CD14-positive monocyte (primary cell): ENCODE measurements at regions not wholly inside any gene's neighbourhood (a gene's known extent, or its start where the extent isn't known, plus 50 kb on each side); places are given as distances from the start of the nearest gene placed in this dataset.

Experiments
- DNase-seq, 3 donors: peaks; one replicate each; pipeline ENCODE4 v3.0.0-alpha.2; 2011 to 2022
- H2AFZ ChIP-seq: 2 replicates; pipeline ENCODE4 v1.6.0; 2012; ENCODE audit warnings: mild to moderate bottlenecking, low read depth, low read length, inconsistent platforms; ENCODE audit not compliant: insufficient read depth, poor library complexity, severe bottlenecking
- H3K27ac ChIP-seq, 2 donors: 1 replicate in 1 of 2; 2 replicates in 1 of 2; pipeline ENCODE4 v1.5.1; 2012 to 2013; ENCODE audit warnings: low read length in 2 of 2, control low read depth in 1 of 2, inconsistent platforms in 1 of 2, low read depth in 1 of 2, mild to moderate bottlenecking in 1 of 2
- H3K27me3 ChIP-seq, 2 donors: one replicate each; pipeline versions ENCODE4 v1.6.0 to v1.6.1; 2011 to 2013; ENCODE audit warnings: low read length in 2 of 2; ENCODE audit not compliant: control insufficient read depth in 2 of 2, insufficient read depth in 2 of 2
- H3K36me3 ChIP-seq, 2 donors: replicated peaks in 1 of 2; 1 replicate in 1 of 2; 2 replicates in 1 of 2; pipeline versions ENCODE4 v1.5.1 to v1.6.1; 2012 to 2013; ENCODE audit warnings: low read length in 2 of 2, control low read depth in 1 of 2, inconsistent platforms in 1 of 2, mild to moderate bottlenecking in 1 of 2; ENCODE audit not compliant: insufficient read depth in 2 of 2, control insufficient read depth in 1 of 2
- H3K4me1 ChIP-seq, 2 donors: 1 replicate in 1 of 2; 2 replicates in 1 of 2; pipeline versions ENCODE4 v1.5.1 to v1.6.1; 2012 to 2013; ENCODE audit warnings: low read length in 2 of 2, control low read depth in 1 of 2, inconsistent platforms in 1 of 2, mild to moderate bottlenecking in 1 of 2, moderate library complexity in 1 of 2; ENCODE audit not compliant: insufficient read depth in 2 of 2, control insufficient read depth in 1 of 2
- H3K4me2 ChIP-seq: replicated peaks from 2 replicates; pipeline ENCODE3; 2012; ENCODE audit warnings: low read length, moderate library complexity, mild to moderate bottlenecking; ENCODE audit not compliant: poor library complexity, severe bottlenecking; ENCODE audit errors: extremely low read depth
- H3K4me3 ChIP-seq, 3 experiments: fragments of 200-600 bp in 1 of 3; sonication (generic) in 1 of 3; replicated peaks in 1 of 3; 1 replicate in 2 of 3; 2 replicates in 1 of 3; pipeline ENCODE4 v1.5.1; 2011 to 2013; ENCODE audit warnings: low read length in 3 of 3, mild to moderate bottlenecking in 3 of 3, control low read depth in 2 of 3, low read depth in 2 of 3, inconsistent platforms in 1 of 3, moderate library complexity in 1 of 3
- H3K79me2 ChIP-seq: 2 replicates; pipeline ENCODE4 v1.6.0; 2012; ENCODE audit warnings: mild to moderate bottlenecking, control low read depth, inconsistent platforms, low read length, moderate library complexity; ENCODE audit not compliant: insufficient read depth
- H3K9ac ChIP-seq: 2 replicates; pipeline ENCODE4 v1.6.0; 2017; ENCODE audit warnings: low read length, mild to moderate bottlenecking; ENCODE audit not compliant: insufficient read depth, poor library complexity, severe bottlenecking
- H3K9me3 ChIP-seq, 2 donors: replicated peaks in 1 of 2; 1 replicate in 1 of 2; 2 replicates in 1 of 2; pipeline versions ENCODE4 v1.5.1 to v1.6.1; 2012 to 2013; ENCODE audit warnings: low read length in 2 of 2, control low read depth in 1 of 2; ENCODE audit not compliant: control insufficient read depth in 1 of 2, insufficient read depth in 1 of 2
- H4K20me1 ChIP-seq: 2 replicates; pipeline ENCODE4 v1.6.0; 2012; ENCODE audit warnings: mild to moderate bottlenecking, low read length, control low read depth, moderate library complexity; ENCODE audit not compliant: insufficient read depth
- H3K27ac Mint-ChIP-seq, 7 donors: one replicate each; pipeline ENCODE4 v1.8.0; 2020; ENCODE audit warnings: mild to moderate bottlenecking in 7 of 7, mixed read lengths in 7 of 7, moderate library complexity in 6 of 7, inconsistent platforms in 2 of 7
- H3K27me3 Mint-ChIP-seq, 3 donors: one replicate each; pipeline ENCODE4 v1.8.0; 2021 to 2022; ENCODE audit warnings: low read depth in 3 of 3, mild to moderate bottlenecking in 3 of 3, mixed read lengths in 3 of 3, moderate library complexity in 3 of 3, inconsistent platforms in 1 of 3
- H3K36me3 Mint-ChIP-seq, 2 donors: one replicate each; pipeline ENCODE4 v1.8.0; 2020; ENCODE audit warnings: mixed read lengths in 2 of 2, inconsistent platforms in 1 of 2, mild to moderate bottlenecking in 1 of 2
- H3K4me1 Mint-ChIP-seq: one replicate; pipeline ENCODE4 v1.8.0; 2020; ENCODE audit warnings: mild to moderate bottlenecking, mixed read lengths
- H3K4me3 Mint-ChIP-seq, 2 donors: one replicate each; pipeline ENCODE4 v1.8.0; 2020; ENCODE audit warnings: mild to moderate bottlenecking in 2 of 2, mixed read lengths in 2 of 2, moderate library complexity in 1 of 2
- H3K9me3 Mint-ChIP-seq, 7 donors: one replicate each; pipeline ENCODE4 v1.8.0; 2020 to 2022; ENCODE audit warnings: mixed read lengths in 7 of 7, mild to moderate bottlenecking in 6 of 7, moderate library complexity in 6 of 7, inconsistent platforms in 2 of 7
- WGBS: methylation state at CpG from one replicate; pipeline ENCODE4 v1.1.5; 2013; ENCODE audit warnings: missing lambda C conversion rate; ENCODE audit not compliant: insufficient coverage; 5-methylcytosine and 5-hydroxymethylcytosine counted together
- intact Hi-C, 2 donors: fragments of 100-400 bp; cut with micrococcal nuclease; formaldehyde crosslinking; loops; one replicate each; pipeline versions ENCODE4 v1.15.0 to v1.15.1; 2023
- TF ChIP-seq, protein P1 (sequence below): fragments of 200-600 bp; IDR thresholded peaks from one replicate; pipeline ENCODE4 v1.8.0; 2022; ENCODE audit warnings: antibody characterized with exemption, mild to moderate bottlenecking

DNA sequence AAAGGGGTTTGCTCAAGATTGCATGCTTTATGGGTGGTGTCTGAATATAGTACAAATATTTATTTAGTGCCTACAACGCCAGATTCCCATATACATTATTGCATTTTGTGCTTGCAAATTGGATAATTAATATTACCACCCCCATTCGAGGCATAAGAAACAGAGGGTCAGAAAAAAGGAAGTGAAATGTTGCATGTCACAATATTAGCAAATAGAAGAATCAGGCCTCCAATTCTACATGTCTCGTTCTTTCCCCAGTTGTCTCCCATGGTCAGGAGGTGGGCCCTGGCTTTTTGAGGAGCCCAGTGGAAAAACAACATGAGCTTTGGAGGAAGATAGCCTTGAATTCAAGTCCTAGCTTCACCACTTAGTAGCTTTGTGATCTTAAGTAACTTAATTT is 98.1 kb upstream of the CCDC112 start:
- no CpG with 5 or more reads among the region's 3 CpGs for WGBS
- Mint-ChIP-seq H3K4me3 (no peak overlapping the region), H3K27ac (no peak overlapping the region), H3K9me3 (peaks cover 6 to 22% (median 16%) of the 10 kb centered on the region in 7 donors), H3K4me1 (no peaks in the 10 kb centered on the region), H3K36me3 (no peaks in the 10 kb centered on the region), H3K27me3 (peaks cover 2 to 3% (median 2%) of the 10 kb centered on the region in 3 donors)
- TF ChIP-seq, protein P1, sequence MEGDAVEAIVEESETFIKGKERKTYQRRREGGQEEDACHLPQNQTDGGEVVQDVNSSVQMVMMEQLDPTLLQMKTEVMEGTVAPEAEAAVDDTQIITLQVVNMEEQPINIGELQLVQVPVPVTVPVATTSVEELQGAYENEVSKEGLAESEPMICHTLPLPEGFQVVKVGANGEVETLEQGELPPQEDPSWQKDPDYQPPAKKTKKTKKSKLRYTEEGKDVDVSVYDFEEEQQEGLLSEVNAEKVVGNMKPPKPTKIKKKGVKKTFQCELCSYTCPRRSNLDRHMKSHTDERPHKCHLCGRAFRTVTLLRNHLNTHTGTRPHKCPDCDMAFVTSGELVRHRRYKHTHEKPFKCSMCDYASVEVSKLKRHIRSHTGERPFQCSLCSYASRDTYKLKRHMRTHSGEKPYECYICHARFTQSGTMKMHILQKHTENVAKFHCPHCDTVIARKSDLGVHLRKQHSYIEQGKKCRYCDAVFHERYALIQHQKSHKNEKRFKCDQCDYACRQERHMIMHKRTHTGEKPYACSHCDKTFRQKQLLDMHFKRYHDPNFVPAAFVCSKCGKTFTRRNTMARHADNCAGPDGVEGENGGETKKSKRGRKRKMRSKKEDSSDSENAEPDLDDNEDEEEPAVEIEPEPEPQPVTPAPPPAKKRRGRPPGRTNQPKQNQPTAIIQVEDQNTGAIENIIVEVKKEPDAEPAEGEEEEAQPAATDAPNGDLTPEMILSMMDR = no peak
- Histone ChIP-seq H3K4me2 (no peak overlapping the region), H3K4me3 (no peak overlapping the region), H4K20me1 (no peaks in the 10 kb centered on the region), H3K36me3 (no peaks in the 10 kb centered on the region), H3K27ac (no peak overlapping the region), H2AFZ (no peak overlapping the region), H3K9me3 (peaks cover 11 to 16% of the 10 kb centered on the region in 2 donors), H3K4me1 (no peaks in the 10 kb centered on the region), H3K27me3 (no peaks in the 10 kb centered on the region), H3K79me2 (no peaks in the 10 kb centered on the region), H3K9ac (no peak overlapping the region)
- DNase-seq = no peak
- intact Hi-C loops = no loop called here

GRCh38 chr5:115393239-115393638 is 96.8 kb upstream of the CCDC112 start:
- Histone ChIP-seq H3K9ac (no peak overlapping the region), H3K36me3 (no peaks in the 10 kb centered on the region), H3K79me2 (no peaks in the 10 kb centered on the region), H3K27ac (no peak overlapping the region), H3K4me3 (no peak overlapping the region), H3K4me1 (no peaks in the 10 kb centered on the region), H3K9me3 (peaks cover 11 to 16% of the 10 kb centered on the region in 2 donors), H4K20me1 (no peaks in the 10 kb centered on the region), H3K27me3 (no peaks in the 10 kb centered on the region), H3K4me2 (no peak overlapping the region), H2AFZ (no peak overlapping the region)
- peaks cover 6 to 22% (median 15%) of the 10 kb centered on the region in 7 donors for H3K9me3 Mint-ChIP-seq
- no peaks in the 10 kb centered on the region for H3K4me1 Mint-ChIP-seq
- peak overlapping the region in 1 of 7 donors; percentile 35 for H3K27ac Mint-ChIP-seq
- WGBS = 90% methylated on average over 4 of the region's 4 CpGs
- no peak overlapping the region for H3K4me3 Mint-ChIP-seq
- intact Hi-C loops = no loop called here
- TF ChIP-seq, protein P1 = no peak
- H3K27me3 Mint-ChIP-seq = peaks cover 2 to 4% (median 2%) of the 10 kb centered on the region in 3 donors
- H3K36me3 Mint-ChIP-seq = no peaks in the 10 kb centered on the region
- no peak for DNase-seq
